ENCODE measurements at regions not wholly inside any gene's neighbourhood (a gene's known extent, or its start where the extent isn't known, plus 50 kb on each side); places are given as distances from the start of the nearest gene placed in this dataset.

- intact Hi-C loops (cut with micrococcal nuclease), result no loop called here
- DNase-seq (no peak), ATAC-seq (no peak)
Measured at GRCh38 chr14:65180725-65181025, 78.4 kb upstream of the MAX start.

- ATAC-seq, result no peak
- no peak for DNase-seq
- intact Hi-C loops (cut with micrococcal nuclease), result no loop called here
Measured at GRCh38 chr14:65184032-65184764, 81.9 kb upstream of the MAX start.

DNA sequence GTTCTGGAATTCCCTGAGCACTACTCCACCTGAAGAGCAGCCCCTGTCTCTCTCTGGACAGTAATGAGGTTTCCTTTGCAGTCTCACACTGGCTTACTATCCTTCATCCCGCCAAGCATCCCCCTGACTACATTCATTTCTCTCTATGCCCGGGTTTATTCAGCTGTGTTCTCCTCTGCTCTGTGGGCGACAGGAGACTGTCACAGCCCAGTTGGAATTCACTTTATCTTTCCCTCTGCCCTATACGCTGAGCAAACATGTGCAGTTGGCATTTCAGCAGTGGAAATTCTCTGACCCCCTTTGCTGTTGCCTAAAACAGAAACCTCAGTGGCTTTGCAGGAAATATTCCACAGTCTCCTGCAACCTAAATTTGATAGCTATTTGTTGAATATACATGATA, 83.5 kb upstream of the MAX start:
- DNase-seq, result no peak
- intact Hi-C loops (cut with micrococcal nuclease), result no loop called here
- peak; percentile 67 for ATAC-seq

- ATAC-seq (no peak), DNase-seq (no peak)
- intact Hi-C loops (cut with micrococcal nuclease), result no loop called here
Measured at GRCh38 chr14:65186951-65187350, 84.6 kb upstream of the MAX start.

DNA sequence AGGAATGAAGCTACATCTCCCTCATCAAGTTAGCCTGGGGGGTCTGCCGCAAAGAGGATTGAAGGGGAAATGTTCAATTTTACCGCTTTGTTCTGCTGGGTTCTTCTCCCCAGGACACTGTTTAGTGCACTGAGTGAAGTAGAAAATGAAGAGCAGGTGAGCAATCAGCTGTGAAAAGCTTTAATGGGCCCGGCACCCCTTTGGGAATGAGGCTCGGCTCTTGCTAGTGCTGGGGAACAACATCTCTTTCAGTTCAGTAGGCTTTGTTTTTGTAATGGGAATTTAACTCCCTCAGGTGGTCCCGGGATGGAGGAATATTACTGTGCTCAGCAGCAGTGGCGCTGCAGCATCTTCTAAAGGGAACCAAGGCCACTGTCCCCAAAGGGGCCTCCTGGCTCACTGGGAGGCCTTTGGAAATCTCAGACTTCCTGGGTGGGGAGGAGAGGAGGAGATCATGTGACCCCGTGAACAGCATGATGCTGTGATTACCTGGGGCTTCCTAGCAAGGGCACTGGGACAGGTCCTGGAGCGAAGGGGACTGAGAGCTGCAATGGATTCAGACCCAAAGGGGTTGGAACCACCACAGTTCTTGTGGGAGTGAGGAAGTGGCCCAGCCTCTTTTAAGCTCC, 85.2 kb upstream of the MAX start:
- no peak for ATAC-seq
- DNase-seq, result no peak
- intact Hi-C loops (cut with micrococcal nuclease), result no loop called here

DNA sequence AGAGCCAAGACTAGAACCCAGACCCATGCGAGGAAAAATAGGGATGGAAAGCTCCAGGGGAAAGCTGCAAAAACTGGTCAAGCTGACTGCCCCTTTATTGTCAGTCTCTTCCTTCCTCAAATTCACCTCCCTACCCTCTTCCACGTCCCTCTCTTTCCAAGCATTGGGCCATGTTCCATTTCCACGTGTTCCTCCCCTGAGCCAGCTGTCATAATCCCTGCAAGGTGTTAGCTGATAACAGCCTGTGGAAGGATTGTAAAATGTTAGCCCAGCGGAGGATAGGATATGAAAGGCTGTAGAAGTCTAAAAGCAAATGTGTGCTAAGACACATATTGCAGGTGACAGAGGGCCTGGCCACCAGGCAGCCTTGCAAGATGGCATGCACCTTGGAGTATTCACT, 88.0 kb upstream of the MAX start:
- peak; percentile 67 for ATAC-seq

GRCh38 chr14:65191716-65192115, 89.4 kb upstream of the MAX start:
- intact Hi-C loops (cut with micrococcal nuclease), result no loop called here
- no peak for DNase-seq
- no peak for ATAC-seq

More for the DNA sequence above, 88.0 kb upstream of the MAX start:
- DNase-seq, result no peak
- intact Hi-C loops (cut with micrococcal nuclease), result no loop called here

DNA sequence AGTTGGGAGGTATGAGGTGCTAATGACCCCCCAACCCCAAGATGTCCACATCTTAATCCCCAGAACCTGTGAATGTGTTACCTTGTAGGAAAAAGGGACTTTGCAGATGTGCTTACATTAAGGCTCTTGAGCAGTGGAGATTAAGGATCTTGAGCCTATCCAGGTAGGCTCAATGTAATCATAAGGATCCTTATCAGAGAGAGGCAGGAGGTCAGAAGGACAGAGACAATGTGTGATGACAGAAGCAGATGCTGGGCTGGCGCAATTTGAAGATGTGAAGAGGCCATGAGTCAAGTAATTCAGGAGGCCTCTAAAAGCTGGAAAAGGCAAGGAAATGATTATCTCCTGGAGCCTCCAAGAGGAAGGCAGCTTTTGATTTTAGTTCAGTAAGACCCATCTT, 90.4 kb upstream of the MAX start:
- DNase-seq, result no peak
- intact Hi-C loops (cut with micrococcal nuclease), result no loop called here
- ATAC-seq, result no peak

DNA sequence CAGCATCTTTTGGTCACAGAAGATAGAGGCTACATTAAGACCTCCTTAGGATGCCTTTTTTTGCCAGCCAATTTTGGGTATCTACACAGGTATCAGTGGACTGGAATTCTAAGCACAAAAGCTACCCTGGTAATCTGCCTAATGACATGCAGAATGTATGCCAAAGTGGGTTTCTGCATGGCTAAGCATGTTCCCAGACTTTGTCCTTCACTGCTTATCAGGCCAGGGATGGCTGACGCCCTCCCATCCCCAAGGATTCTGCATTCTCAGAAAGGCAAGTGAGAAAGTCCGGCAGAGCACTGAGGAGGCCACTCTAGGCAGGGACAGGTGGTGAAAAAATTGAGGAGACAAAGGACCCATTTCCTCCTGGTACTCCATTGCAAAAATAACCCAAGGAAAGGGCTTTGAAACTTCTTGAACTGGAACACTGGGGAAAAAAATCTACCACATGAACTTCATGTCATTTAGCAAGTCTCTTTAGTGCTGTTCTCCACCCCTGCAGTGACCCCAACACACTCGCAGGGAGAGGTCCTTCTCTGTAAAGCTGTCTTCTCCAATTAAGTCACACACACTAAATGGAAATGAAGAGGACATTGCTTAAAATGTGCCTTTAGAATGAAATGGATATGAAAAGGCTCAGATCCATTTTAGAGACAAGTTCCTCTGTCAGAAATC, 91.7 kb upstream of the MAX start:
- intact Hi-C loops (cut with micrococcal nuclease), result no loop called here
- ATAC-seq, result no peak

DNA sequence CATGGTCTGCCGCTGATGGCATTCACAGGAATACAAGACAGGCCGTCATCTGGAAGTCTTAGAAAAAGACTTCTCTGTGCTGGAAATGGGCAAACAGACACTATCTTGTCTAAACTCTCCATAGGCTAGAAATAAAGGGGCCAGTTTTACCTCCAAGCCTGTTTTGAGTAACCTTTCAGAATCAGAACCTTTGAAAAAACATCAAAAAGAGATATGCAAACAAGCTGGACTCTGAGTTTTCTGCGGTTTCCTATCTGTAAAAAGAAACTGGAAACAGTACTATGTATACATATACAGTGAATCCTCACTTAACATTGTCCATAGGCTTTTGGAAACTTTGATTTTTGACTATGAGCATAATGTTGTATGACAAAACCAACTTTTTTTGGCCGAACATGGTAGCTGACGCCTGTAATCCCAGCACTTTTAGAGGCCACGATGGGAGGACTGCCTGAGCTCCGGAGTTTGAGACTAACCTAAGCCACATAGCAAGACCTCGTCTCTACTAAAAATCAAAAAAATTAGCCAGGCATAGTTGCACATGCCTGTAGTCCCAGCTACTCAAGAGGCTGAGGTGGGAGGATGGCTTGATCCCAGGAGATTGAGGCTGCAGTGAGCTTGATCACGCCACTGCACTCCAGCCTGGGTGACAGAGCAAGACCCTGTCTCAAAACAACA, 92.9 kb upstream of the MAX start:
- no peak for ATAC-seq
- intact Hi-C loops (cut with micrococcal nuclease), result no loop called here

More for the DNA sequence above, 91.7 kb upstream of the MAX start:
- no peak for DNase-seq

GRCh38 chr14:65198346-65198745, 96.0 kb upstream of the MAX start:
- intact Hi-C loops (cut with micrococcal nuclease), result no loop called here
- DNase-seq (no peak), ATAC-seq (no peak)

More for the DNA sequence above, 92.9 kb upstream of the MAX start:
- no peak for DNase-seq

- ATAC-seq, result no peak
- intact Hi-C loops (cut with micrococcal nuclease), result no loop called here
Measured at GRCh38 chr14:65200454-65200853, 98.1 kb upstream of the MAX start.

GRCh38 chr14:65203574-65203973, 101.3 kb upstream of the MAX start:
- ATAC-seq (no peak), DNase-seq (no peak)
- intact Hi-C loops (cut with micrococcal nuclease), result no loop called here

More at GRCh38 chr14:65200454-65200853, 98.1 kb upstream of the MAX start:
- no peak for DNase-seq

DNA sequence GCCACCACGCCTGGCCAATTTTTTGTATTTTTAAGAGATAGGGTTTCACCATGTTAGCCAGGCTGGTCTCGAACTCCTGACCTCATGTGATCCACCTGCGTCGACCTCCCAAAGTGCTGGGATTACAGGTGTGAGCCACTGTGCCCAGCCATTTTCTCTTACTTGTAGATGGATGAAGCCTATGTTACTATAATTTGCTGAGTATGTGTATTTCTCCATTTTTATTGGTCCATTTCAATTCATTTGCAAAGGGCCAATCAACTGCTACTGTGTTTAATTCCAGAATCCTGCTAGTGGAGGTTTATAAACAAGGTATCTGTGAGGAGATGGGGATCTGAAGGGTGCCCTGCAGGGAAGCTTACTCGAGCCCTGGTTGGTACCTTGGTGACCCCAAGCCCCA, 101.7 kb upstream of the MAX start:
- intact Hi-C loops (cut with micrococcal nuclease), result no loop called here
- no peak for ATAC-seq
- no peak for DNase-seq

DNA sequence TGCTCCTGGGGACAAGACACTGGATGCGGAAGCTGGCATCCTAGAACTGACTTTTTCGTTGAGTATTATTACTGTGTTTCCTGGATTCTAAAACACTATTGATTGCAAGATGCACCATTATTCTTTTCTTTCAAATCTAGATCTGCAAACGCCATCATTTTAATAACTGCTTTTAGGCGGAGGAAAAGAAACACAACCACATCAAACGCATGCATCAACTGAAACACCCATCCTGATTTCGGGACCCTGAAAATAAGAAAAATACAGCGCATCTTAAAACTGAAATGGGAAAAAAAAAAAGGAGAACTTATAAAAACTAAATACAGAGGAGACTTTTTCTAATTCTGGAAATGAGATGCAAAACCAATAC, 103.7 kb upstream of the MAX start:
- ATAC-seq (no peak), DNase-seq (no peak)

GRCh38 chr14:65206448-65207096, 104.3 kb upstream of the MAX start:
- DNase-seq (no peak), ATAC-seq (no peak)
- intact Hi-C loops (cut with micrococcal nuclease), result no loop called here

More for the DNA sequence above, 103.7 kb upstream of the MAX start:
- intact Hi-C loops (cut with micrococcal nuclease), result no loop called here

DNA sequence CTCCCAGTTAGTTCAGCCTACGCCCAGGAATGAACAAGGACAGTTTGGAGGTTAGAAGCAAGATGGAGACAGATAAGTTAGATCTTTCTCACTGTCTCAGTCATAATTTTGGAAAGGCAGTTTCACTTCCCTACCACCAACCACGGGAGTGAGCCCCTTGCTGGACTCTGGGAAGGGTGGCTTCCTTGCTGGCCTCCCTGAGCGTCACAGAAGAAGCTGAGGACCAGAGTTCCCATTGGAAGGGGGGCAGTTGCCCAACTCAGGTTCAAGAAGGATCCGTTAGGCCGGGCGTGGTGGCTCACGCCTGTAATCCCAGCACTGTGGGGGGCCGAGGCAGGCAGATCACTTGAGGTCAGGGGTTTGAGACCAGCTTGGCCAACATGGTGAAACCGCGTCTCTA, 106.2 kb upstream of the MAX start:
- ATAC-seq, result no peak
- no peak for DNase-seq
- intact Hi-C loops (cut with micrococcal nuclease), result no loop called here

- ATAC-seq (no peak), DNase-seq (no peak)
- intact Hi-C loops (cut with micrococcal nuclease), result no loop called here
Measured at GRCh38 chr14:65210118-65210821, 108.0 kb upstream of the MAX start.

- intact Hi-C loops (cut with micrococcal nuclease), result no loop called here
- DNase-seq (no peak), ATAC-seq (no peak)
Measured at GRCh38 chr14:65210822-65211182, 108.5 kb upstream of the MAX start.
